GM21576 (cell line): ENCODE measurements at regions not wholly inside any gene's neighbourhood (a gene's known extent, or its start where the extent isn't known, plus 50 kb on each side); places are given as distances from the start of the nearest gene placed in this dataset.
"Not testable (repeated sequence)": the region's sequence is repeated elsewhere in the genome, so short reads cannot be mapped to it uniquely, and the experiment has no call there.

Experiments used
- ATAC-seq: cut with Tn5 transposase; IDR thresholded peaks from one replicate; pipeline ENCODE4 v1.9.1; 2021; ENCODE audit warnings: mild to moderate bottlenecking, moderate library complexity; ENCODE audit not compliant: unreplicated experiment

DNA sequence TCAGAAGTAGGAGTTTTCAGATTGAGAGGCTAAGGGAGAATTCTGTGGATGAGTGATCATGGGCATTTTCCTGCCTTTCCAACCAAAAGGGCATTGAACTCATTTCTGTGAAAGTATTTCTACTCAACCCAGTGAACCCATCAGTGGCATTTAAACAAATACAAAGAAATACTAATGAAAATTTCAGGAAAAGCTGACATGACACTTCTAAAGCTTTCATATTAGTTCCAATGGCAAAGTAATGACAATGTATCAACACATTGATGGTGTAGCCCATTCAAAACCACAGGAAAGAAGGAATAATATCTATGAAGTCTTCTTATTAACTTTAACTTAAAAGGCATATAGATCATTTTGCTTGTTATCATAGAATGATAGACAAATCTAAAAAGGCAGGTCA is 183.5 kb upstream of the ANXA10 start:
- ATAC-seq, result no peak

DNA sequence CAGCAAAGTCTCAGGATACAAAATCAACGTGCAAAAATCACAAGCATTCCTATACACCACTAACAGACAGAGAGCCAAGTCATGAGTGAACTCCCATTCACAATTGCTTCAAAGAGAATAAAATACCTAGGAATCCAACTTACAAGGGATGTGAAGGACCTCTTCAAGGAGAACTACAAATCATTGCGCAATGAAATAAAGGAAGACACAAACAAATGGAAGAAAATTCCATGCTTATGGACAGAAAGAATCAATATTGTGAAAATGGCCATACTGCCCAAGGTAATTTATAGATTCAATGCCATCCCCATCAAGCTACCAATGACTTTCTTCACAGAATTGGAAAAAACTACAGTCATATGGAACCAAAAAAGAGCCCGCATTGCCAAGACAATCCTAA is 179.8 kb upstream of the ANXA10 start:
- ATAC-seq, result not testable (repeated sequence)

DNA sequence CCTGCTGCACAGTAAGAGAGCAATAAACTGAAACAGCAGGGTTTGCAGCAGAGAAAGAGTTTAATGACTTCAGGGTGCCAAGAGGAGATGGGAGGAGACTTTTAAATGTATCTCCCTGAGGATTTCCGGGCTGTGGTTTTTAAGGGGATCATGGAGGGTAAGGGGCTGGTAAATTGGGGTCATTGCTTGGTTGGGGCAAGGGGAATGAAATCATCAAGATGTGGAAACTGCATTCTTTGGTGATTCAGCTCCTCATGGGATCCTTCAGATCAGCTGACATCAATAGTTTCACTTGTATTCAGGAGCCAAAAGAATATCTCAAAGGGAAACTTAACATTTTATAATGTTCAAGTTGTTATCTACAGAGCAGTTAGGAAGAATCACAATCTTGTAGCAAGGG is 174.3 kb upstream of the ANXA10 start:
- ATAC-seq, result no peak

DNA sequence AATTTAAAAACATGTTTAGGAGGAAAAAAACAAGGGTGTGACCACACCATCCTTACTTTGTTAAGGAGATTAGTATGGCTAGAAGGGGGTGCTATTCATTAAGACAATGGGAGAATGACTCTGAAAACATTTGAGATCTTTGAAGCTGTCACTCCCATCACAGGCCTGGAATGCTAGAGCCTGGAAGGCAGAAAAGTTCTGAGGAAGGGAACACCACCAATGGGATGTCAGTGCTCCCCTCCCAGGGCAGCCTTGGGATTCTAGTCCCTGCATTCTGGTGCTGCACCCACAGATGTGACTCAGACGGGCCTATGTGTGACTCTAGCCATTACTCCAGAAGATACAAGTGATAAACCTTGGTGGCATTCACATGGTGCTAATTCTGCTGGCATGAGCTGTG is 162.2 kb upstream of the ANXA10 start:
- ATAC-seq, result no peak

DNA sequence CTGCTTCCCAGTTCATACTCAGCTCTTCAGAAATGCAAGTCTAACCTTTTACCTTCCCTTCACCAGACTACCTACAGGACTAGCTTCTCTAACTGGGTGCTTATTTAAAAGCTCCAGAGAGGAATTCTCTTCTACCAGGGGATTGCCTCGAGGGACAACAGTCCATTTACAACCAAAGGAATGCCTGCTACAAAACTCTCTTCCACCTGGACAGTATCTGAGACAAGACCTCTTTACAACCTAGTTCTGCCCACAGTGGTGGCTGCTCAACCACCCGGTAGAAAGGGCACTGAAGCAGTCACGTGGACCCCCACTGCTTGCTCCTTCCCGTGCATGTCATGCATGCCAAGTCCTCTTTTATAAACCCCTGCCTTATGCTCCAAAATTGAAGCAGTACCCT is 158.1 kb upstream of the ANXA10 start:
- ATAC-seq, result no peak

DNA sequence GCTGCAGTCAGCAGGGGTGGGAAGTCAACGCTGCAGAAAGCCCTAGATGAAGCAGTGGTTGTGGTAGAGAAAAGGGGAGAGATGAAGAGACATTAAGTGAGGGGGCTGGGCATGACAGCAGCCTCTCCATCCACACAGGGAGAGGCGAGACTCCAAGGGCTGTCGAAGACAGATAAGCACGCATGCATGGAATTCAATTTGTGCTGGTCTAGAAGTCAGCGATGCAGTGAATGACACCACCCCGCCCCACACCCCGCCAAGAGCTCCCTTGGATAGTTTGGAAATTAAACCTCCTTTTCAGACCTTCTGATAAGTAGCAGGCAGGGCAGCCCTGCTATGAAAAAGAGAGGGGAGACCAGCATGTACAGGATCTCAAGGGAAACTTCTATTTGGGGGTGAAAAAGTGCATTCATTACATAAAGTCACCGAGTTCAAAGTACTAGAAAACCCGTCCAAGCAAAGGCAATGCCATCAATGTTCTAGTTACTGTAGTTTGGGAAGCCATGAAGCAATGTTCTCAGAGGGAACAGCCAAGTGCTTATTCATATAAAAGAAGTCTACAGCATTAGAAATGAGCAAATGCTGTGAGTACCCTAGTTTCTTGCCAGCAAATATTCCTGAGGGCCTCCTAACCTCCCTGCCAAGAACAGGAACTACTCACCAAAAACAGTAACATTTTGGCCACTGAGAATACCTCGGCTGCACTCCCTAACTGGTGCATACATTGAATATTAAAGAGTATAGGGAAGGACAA is 152.3 kb upstream of the ANXA10 start:
- ATAC-seq, result no peak

DNA sequence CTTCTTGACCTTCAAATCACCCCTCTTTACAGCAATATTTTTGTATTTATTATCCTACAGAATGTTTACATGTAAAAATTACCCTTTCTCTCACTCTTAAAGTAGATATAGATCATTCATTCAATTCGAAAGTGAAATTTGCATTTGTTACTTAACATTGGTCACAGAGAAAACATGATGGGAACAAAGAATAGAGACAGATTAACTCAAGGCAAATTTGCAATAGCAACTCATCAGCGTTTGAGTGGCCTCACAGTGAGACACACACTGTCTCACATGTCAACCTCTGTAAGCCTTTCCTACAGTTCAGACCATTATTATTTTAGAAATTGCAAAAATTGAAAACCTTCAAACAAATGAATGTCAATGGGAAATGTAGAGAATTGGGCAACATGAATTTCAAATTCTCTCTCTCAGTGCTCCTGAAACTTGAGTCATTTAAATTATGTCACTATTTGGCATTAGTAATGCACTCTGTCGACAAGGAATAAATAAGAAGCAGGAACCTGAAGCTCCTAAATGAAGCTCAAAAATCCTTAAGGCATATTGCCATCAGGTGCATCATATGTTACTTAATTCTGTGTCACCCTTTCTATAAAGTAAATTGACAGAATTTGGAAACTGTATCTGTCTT is 148.3 kb upstream of the ANXA10 start:
- ATAC-seq, result no peak

DNA sequence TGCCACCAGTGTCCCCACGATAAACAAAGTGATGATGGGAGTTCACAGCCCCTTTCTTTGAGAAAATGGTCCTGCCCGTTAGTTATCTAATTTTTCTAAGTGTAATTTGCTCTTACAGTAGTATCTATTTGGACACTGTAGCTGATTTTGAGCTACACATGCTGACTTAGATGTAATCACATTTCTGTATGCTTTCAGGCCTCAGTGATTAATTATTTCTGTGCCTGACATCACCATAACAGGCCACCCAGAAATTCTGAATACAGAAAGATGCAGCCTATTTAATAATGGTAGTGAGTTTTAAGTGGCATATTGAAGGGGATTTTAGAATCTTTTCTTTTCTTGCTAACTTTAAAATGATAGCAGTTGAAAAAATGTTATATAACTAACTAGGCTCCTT is 147.6 kb upstream of the ANXA10 start:
- no peak for ATAC-seq

DNA sequence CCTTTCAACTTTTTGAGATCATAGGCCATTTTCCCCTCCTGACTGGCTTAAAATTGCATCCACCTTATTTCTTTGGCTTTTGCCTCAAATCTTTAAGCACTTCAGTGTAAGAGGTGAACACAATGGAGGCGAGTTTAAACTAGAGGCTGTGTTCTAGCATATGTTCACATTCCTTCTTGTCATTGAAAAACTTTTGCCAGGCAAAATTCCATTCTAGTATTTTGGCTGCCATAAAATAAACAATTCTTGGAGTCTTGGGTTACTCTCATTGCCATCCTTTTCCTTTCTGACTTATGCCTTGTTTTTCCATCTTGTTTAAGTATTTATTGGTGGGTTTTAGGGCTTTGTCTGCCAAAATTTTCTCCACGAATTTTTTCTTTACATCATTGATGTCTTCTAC is 137.3 kb upstream of the ANXA10 start:
- no peak for ATAC-seq

DNA sequence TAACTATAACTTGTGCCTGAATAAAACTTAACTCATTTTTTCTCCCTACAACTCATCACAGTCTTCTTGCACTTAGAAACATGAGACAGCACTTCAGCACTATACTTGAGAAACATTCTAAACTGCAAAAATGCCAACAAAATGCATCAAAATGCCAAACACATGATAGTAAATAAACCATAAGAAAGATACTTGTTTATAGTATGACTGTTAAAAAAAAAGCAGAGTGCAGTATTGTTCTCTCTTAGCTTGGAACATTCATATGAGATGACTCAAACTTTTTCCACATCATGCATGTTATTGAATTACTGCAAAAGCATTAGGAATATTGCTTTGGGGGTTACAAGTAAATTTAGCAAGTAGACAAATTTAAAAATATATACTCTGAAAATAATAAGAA is 135.7 kb upstream of the ANXA10 start:
- no peak for ATAC-seq

DNA sequence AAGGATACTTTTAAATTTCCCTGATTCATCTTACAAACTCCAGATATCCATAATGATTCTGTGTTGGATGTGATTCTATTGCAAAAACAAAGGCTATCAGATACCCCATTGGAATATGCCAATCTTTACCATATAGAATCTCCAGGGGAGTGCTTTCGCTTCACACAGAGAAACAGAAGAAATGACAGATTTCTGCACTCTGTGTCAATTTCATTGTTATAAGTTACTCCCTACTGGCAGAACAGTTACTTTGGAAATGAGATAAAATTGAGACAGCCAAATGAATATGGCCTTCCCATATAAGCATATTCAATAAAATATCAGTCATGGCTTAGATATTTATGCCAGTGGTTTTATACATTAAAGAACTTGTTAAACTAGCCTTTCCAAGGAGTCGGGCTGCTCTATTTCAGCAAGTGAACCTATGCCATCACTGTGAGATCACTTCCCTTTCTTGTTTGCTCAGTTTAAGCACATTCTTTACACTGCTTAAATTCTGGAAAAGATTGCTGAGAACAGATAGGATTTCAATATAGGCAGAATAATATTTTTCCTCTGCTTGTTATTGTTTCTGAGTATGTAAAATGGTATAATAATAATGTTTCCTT is 127.5 kb upstream of the ANXA10 start:
- no peak for ATAC-seq

DNA sequence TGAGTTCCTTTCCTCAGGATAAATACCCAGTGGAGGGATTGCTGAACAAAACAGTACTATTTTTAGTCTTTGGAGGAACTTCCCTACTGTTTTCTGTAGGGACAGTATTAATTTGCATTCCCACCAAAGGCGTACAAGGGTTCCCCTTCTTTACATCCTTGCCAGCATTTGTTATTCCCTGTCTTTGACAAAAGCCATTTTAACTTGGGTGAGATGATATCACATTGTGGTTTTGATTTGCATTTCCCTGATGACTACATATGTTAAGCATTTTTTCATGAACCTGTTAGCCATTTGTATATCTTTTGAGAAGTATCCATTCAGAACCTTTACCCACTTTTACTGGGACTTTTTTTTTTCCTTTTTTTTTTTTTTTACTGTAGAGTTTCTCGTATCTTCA is 126.2 kb upstream of the ANXA10 start:
- no peak for ATAC-seq

DNA sequence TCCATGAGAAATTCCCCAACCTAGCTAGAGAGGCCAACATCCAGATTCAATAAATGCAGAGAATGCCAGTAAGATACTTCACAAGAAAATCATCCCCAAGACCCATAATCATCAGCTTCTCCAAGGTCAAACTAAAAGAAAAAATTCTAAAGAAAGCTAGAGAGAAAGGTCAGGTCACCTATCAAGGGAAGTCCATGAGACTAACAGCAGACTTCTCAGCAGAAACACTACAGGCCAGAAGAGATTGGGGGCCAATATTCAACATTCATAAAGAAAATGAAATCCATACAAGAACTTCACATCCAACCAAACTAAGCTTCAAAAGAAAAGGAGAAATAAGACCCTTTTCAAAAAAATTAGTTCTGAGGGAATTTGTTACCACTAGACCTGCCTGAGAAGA is 118.8 kb upstream of the ANXA10 start:
- no peak for ATAC-seq

DNA sequence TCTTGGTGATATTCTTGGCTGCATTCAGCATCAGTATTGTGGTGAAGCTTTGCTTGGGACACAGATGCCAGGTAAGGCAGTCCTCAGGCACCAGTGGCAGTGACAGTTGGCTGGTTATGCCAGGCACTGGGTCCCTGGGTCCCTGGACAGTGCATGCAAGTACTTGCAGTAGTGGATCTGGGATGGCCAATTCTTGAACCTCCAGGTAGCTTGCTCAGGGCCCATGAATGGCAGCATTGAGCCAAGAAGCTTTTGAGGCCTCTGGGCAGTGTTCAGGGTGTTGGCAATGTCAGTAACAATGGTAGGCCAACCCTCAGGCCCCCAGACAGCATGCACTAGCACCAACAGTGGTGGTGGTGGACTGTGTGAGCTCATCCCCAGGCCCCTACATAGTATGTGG is 106.8 kb upstream of the ANXA10 start:
- no peak for ATAC-seq

DNA sequence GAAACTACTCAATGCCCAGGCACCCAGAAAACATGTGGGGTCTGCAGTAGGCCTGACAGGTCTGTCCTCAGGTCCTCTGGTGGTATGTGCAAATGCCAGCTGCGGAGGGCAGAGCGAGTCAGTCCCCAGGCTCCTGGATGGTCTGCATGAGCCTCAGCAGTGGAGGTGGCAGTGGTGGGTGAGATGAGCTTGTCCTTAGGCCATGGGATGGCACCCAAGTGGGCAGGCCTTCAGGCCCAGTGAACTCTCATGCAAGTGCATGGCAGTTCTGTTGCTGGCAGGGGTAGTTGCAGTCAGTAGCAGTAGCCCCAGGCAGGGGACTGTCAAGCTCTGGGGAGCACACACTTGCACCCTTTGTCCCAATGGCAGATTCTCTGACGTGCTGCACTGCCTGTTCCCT is 106.3 kb upstream of the ANXA10 start:
- no peak for ATAC-seq

DNA sequence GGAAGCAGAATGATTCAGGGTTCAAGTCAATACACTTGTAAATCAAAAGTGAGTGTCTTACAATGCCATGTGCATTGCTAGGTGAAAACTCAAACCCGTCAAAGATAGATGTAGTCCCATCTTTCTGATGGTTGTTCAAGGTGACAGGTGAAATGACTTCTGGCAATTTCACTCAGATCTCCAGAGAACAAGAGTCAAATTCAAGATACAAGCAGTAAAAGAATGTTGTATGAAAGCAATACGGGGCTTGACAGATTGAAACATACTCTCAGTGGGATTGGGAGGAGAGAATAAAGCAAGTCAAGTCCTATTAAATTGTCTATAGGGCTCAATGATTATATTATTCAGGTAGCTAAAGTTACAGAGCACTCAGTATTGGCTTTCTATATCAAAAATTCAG is 105.1 kb upstream of the ANXA10 start:
- ATAC-seq, result no peak

DNA sequence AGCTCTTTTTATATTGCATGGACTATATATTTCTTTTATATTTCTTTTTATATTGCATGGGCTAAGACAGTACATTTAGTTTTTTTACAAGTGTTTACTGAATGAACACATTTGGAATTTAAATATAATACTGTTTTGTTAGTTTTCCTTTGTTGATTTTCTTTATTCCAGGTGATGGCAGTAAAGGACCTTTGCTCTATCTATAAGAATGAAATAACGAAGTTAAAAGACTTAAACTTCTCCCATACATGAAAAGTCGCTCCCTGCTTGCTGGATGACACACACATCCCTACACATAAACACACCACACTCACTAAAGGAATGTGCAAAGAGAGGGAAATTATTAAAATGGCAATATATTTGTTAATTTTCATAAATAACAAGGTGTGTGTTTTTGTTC is 102.5 kb upstream of the ANXA10 start:
- no peak for ATAC-seq

DNA sequence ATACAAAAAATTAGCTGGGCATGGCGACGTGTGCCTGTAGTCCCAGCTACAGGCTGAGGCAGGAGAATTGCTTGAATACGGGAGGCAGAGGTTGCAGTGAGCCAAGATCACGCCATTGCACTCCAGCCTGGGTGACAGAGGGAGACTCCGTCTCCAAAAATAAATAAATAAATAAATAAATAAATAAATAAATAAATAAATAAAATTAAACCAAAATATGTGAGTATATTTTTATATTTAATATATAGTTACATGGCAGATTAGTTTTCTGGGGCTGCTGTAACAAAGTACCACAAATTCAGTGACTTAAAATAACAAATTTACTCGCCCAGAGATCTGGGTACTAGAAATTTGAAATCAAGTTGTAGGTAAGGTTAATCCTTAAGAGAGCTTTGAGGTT is 84.2 kb upstream of the ANXA10 start:
- not testable (repeated sequence) for ATAC-seq

DNA sequence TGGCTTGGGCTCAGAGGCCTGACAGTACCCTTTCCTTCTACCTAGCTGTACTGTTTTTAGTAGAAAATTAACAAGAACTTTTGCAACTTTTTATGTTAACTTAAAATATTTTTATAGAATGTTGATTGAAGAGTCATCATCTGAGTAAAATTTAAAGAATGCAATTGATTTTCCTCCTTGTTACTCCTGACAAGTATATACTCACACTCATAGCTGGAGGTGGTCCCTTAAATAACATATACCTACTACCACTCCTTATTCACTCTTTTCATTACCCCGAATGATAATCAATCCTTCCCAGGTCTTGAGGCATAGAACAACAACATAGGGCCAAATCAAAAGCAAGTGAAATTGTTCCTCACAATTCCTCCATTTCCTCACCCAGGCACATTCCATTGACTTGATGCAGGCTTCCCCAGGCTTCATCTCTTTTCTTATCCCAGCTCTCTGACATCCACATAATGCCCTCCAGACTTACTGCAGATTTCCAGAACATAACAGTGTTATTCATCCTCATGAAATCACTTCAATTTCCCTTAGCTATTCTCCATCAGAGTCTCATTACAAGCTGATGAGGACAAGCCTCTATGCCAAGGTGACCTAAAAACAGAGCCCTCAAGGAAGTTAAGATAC is 73.2 kb upstream of the ANXA10 start:
- no peak for ATAC-seq

DNA sequence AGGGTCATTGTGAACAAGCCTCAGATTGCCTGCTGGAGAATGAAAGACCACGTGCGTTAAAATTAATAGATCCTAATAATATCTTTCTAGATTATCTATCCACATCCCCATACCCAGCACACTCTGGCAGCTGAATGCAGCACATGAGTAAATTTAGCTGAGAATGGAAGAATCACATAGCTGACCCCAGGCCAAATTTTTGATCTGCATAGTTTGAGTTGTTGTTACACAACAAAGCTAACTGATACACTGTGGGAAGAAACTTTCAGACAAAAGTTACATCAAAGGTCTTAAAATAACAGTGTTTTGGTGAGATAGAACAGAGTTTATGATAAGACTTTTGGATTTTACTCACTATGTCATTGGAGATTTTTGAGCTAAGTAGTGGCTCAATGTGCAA is 72.4 kb upstream of the ANXA10 start:
- no peak for ATAC-seq

DNA sequence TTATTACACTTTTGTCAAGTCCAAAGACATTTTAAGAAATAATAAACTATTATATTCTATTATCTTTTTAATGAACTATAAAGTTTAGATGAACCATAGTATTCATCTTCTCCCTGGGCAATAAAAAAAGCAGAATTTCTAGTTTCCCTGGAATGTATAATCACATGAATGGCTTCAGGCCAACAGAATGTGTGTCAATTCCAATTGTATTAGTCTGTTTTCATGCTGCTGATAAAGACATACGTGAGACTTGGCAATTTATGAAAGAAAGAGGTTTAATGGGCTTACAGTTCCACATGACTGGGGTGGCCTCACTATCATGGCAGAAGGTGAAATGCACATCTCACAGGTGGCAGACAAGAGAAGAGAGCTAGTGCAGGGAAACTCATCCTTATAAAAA is 70.7 kb upstream of the ANXA10 start:
- no peak for ATAC-seq

DNA sequence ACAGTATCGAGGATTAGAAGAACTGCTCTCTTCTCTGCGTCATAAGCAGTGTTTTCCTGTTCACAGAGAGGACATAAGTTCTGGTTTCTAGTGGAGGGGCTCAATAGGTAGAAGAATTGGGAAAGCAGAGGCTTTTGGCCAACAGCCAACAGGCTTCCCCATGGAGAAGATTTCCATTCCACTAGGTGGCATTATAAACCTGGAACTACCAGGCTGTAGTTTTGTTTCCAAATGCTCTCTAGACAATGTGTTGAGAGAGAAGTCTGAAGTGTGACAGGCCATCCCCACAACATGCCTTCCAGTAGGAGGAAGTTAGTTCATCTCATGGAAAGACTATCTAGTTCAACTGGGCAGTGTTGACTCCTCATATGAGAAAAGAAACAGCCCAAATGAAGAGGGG is 63.8 kb upstream of the ANXA10 start:
- ATAC-seq, result no peak
